ENCODE measurements at regions not wholly inside any gene's neighbourhood (a gene's known extent, or its start where the extent isn't known, plus 50 kb on each side); places are given as distances from the start of the nearest gene placed in this dataset.
A peak's percentile ranks its signal among the peaks of the same experiment; 100 is the strongest.
"Not testable (repeated sequence)": the region's sequence is repeated elsewhere in the genome, so short reads cannot be mapped to it uniquely, and the experiment has no call there.

DNA sequence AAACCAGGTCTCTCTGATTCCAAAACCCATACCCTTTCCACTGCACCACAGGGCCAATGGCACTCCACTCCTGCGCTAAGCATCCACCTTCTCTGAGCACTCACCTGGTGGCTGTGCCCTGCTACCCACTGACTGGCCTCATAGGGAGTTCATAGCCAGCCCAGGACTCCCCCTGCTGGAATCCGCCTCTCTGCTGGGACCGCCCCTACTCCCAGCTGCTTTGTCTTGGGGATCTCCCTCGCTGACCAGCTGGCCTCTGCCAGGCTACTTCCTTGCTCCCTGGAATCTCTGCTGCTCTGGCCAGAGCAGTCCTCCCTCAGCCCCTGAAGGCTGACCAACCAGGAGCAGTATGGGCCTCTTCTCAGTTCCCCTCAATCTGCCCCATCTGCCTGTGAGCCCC is 129.7 kb downstream of the FAXC start:
- no peak for DNase-seq

DNA sequence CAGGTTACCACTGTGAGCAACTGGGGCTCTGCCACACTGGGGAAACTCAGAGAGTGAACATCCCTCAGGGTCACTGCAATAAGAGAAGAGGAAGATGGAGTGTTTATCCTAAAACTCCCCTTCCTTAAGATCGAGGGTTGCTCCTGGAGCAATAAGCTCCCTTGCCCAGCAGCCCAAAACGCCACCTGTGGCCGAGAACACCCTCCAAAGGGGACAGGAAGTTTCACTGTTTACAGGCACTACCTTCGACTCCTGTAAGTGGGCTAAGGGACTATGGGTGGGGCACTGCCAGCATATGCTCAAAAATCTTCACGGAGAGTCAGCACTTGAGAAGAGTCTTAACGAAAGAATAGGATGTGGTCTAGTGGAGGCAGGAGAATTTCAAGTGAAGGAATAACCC is 132.5 kb downstream of the FAXC start:
- no peak for DNase-seq

DNA sequence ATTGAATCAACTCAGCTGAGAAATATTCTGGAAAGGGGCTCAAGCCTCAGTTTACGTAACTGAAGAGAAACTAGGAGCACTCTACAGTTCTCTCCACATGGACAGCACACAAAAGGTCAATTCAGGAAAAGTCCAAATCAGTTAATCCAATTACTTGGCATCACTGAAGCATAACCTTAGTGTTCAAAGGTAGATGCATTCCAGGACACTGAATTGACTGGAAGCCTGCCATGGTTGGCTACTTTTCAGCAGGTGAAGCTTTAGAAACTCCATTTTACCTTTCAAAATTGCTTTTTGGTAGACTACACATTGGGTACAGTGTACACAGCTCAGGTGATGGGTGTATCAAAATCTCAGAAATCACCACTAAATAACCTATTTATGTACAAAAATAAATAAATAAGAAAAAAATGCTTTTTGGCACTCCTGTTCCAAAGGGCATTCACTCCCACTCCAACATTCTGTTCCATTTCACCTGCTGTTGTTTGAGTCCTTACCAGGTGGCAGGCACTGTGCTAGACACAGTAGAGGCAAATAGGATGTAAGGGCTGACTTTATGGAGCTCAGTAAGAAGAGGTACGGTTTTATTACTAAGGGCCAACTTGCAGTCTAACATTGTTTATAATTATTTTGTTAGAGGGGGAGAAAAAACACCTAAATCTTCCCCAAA is 153.4 kb downstream of the FAXC start:
- no peak for DNase-seq

DNA sequence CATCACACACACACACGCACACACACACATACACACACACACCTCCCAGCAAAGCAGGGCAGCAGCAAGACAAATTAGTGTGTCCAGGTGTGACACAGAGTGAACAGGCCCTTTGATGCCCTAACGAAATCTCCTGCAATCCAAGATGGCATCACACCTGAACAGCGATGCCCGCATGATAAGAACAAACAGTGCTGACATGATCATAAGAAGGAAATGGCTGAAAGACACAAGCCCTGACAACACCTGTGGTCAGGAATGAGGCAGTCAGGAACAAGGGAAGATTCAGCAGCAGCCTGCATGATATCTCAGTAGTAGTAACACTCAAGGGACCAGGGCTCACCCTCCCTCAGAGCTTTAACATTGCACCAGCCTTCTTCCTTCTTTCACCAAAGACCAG is 156.9 kb downstream of the FAXC start:
- DNase-seq, result no peak

DNA sequence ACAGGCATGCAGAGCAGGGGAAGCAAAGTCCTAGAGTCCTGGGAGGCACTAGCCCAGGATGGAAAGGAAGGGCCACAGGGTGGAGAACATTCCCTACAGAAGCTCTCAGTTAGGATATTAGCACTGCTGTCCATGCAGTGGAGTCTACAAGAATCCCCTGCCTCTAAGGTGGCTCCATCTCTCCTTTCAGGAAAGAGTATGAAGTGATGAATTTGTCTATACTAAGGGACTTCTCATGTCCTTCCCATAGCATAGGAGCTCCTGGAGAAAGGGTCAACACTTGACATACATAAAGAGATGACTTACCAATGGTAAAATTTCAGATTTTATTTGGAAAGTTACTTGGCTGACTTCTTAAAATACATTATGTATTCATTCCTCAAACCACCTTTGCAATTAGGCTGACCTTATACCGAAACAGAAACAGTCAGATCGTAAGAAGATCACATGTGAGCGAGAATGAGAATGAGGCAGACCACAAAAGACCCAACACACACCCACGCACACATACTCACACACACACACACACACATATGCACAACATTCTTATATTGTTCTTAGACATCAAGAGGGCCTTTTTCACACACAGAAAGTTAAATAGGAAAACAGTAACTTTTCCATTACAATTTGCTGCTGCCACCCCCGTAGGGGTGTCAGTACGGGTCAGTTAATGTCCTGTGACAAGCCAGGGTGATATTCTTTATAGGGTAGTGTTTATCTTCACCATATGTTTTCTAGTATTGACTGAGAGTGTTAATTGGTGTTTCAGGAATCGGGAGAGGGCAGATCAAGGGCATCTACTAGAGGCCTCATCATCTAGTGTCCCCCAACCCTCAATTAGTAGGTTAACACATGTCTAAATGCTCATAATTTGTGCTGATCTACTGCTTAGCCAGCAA is 159.4 kb downstream of the FAXC start:
- DNase-seq, result no peak

DNA sequence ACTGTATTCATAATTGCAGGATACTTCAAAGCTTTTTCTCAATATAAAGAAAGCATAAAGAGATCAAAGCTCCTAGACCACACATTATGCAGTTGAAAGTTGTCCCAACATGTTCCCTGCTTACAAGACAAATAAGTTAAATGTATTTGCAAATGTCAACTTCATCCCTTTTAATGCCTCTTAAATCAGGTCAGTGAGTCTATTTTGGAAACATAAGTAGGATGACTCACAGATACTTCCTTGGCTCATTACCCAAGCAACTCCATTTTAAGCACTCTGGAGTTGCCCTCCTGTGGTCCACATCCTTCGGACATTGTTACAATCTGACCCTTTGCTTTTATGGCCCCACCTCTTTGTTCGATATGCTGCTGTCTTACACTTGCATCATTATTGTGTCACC is 162.0 kb downstream of the FAXC start:
- no peak for DNase-seq

DNA sequence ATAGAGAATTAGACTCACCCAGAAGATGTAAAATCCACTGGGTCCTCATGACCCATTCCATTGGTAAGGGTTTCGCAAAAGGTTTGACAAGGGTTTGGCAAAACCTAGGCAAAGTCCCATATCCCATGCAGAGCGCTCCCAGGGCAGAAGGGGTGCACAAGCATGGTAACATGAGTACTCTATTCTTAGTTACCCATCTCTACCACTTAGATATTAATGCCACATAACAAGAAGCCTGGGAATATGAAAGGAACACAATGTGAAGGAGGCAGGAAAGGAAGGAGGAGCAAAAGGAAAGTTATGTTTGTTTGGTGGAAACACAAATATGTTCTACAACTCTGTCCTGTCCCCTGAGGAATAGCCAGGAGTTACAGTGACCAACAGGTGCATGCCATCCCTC is 163.1 kb downstream of the FAXC start:
- no peak for DNase-seq

DNA sequence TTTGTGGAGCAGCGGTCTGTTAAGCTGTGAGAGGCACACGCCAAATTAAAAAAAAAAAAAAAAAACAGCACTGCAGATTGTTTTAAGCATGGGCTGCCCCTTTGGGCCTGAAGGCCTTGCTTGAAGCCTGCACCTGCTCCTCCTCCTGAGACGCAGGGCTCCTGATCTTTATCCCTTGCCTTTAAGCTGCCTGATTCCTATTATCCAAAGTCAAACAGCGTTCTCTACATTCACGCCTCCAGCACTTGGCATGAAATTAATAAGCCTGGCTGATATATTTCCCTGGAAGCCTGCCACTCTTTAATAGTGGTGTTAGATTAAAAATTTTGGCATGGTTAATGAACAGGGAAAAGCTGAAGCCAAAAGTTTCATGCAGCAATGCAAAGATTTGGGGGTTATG is 163.9 kb downstream of the FAXC start:
- DNase-seq, result no peak

DNA sequence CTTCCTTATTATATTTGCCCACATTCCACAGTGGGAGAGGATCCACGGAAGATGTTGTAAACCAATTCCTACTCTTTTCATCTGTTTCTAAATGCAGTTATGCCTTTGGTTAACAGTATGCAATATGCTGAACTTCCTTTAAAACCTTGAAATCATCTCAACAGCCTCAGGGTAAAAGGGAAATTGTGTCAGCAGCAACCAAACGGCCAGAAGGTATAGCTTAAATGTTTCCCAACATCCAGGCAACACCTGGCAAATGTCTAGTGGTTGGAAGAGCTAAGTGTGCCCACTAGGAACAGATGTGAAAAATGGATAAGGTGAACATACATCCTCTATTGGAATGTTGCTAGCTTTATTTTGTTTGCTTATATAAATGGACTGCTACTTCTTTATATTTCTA is 164.8 kb downstream of the FAXC start:
- DNase-seq, result no peak

DNA sequence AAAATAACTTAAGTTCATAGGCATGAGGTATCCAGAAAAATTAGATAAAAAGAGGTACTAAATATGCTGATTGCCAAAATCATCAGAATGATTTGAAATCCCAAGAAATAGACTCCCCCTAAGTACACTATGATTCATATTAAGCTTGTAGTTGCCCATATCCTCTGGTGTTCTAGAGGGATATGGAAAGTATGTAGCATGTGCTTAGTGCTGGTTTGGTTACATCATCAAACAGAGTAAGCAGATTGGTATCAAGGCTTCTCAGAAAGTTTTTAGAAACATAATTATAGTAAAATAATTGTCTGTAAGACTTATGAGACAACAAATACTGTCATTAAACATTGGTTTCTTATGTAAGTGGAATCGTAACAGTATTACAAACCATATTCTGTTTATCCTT is 166.4 kb downstream of the FAXC start:
- no peak for DNase-seq

DNA sequence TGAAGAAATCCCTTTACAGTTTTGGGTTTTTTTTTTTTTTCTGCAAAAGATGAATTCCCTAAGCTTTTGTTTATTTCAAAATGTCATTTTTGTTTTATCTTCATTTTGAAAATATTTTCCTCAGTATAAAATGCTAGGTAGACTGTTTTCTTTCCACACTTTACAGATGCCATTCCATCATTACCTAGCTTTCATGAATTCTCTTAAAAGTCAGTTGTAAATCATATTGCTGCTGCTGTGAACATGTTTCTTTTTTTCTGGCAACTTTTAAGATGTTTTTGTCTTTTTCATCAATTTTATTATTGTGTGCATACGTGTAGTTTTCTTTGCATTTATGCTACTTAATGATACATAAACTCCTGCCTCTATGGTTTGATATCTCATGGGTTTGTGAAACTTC is 168.3 kb downstream of the FAXC start:
- no peak for DNase-seq

DNA sequence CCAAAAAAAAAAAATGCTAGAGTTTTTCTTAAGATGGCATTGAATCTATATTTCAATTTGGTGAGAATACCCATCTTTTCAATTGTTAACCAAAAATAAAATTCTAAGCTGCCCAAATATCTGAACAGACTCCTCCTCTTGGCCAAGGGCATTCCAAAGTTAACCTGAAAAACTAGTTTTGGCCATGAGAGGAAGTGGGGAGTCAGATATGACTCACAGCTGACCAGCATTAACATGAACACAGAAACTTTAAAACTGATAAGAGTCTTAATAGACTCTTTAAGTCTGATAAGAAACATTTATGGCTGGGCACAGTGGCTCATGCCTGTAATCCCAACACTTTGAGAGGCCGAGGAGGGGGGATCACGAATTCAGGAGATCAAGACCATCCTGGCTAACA is 171.3 kb downstream of the FAXC start:
- no peak for DNase-seq

DNA sequence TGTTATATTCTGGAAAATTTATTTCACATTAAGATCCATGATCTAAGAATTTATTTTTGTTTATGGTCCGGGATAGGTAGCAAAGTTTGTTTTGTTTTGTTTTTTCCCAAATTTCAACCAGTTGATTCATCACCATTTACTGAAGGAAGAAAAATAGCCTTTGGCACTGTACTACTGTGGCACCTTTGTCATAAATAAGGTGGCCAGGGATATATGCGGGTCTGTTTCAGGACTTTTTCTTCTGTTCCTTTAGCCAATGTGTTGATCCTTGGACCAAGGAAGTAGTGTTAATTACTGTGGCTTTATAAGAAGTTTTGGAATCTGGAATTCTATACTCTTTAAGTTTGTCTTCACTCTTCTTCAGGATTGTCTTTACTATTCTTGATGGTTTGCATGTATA is 171.7 kb downstream of the FAXC start:
- no peak for DNase-seq

DNA sequence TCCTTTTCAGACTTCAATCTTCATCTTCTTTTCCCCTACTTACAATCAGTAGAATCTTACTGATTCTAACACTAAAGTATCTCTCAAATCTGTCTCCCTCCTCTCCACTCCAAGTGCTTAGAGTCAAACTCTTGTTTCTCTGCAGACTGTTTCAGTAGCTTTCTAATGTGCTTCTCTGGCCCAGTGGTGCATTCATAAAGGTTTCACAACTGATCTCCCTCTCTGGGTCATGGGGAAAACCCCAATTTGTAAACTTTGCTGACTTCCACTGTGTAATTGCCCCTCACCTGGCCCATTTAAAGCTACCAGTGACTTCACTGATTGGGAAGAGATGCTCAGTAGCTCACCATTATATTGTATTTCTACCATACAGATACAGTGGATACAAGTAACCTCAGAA is 183.6 kb downstream of the FAXC start:
- DNase-seq, result no peak

DNA sequence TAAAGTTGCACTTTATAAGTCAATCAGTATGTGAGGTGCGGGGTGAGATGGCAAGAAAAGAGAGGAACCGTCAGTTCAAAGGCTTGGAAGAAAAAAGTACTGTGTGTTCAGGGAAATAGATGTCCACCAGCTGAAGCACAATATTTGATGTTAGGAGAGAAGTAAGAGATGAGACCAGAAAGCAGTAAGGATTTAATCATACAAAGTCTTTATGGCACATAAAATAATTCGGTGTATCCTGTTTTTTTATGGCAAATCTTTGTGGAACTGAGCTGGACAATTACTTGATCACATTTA is 197.2 kb downstream of the FAXC start:
- DNase-seq, result no peak

DNA sequence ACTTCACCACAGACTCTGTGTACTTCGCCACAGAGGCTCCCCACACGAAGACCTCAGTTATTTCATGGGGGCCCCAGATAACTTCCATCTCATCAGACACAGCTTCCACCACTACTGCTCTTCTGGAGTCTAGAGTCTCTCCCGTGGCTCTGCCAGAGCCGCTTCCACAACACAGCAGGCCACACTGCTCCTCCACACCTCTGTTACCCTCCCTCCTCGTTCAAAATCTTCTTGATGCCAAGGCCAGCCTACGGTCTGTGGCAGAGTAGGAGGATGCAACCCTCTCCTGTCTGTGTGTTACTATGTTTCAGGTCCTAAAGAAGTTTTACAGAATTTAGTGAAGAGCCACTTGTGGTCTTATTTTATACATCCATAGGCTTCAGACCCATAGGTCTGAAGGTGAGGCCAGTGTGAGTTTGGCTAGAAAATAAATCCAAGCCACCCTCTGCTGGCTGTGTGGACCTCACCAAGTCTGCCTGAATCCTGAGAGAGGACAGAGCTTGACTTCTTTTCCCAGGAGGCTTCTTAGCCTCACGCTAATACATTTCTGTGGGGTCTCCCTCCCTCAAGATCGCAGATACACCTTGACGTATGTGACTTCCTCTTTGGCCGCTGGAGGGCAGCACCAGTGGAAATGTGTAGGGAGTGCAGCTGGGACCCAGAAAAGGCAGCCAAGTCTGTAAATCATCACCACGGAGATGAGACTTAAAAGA is 197.7 kb downstream of the FAXC start:
- peak in 1 of 2 donors; percentile 4 for DNase-seq

DNA sequence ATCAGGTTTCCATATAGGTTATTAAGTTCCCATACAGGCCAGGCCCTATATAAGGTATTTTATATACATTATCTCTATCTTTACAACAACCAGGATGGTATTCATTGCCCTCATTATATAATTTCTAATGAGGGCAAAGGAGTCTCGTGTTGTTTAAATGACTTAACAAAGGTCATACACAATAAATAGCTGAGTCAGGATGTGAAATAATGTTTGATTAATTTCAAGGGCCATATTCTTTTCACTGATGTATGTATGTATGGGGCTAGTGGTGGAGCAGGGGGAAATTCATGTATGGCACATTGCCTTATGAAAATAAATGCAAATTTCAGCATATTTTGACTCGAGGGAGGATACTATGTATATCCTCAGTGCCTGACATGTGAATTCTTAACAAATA is 200.7 kb downstream of the FAXC start:
- no peak for DNase-seq

DNA sequence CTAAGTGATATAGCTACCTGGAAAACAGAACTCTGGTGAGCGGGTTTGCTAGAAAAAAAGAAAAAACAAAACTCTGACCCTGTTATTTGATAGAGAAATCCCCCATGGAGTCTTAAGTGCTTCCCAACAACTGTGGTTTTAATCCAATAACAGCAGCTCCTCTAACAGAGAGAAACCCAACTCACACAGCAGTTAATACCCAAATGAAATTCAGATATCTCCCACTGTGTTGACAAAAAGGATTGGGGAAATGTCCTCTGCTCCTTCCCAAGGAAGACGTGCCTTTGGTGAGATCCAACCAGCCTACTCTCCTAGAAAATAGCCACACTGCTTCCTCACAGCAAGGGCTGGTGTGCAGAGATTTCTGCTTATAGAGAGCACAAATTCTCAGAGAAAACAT is 200.4 kb upstream of the FBXL4 start:
- DNase-seq, result no peak

DNA sequence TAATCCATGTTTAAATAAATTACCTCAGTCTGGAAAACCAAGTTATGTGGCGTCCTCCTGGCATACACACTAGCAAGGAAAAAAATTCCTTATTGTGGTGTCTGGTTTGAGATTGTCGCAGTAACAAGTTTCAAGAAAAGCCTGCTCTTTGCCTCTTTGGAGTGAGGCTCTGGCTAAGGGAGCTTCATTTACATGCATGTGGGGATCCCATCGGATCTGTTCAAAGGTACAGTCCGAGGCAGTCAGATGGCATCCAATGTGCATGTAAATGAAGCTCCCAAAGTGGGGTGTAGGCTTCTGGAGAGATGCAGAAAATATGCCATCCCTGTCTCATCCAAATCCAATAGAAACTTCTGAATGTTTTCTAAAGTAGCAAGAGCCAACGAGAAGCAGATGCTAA is 199.5 kb upstream of the FBXL4 start:
- DNase-seq, result no peak

DNA sequence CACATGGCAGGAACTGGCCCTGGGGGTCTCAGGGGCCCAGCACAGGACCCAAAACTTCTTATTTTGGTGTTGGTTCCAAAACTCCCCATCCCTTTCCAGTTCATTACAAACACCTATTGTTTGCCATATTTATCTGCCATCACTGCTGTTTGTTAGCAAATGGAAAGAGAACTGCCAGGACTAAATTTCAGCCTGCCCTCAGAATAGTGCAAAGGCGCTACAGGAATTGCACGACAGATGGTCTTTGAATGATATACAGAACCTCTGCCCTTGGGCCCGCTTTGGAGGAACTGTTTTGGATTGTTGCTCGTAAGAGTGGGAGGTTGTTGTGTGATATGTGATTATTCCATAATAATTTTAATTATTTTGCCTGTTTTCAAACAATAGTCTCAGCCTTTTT is 199.0 kb upstream of the FBXL4 start:
- DNase-seq, result no peak

DNA sequence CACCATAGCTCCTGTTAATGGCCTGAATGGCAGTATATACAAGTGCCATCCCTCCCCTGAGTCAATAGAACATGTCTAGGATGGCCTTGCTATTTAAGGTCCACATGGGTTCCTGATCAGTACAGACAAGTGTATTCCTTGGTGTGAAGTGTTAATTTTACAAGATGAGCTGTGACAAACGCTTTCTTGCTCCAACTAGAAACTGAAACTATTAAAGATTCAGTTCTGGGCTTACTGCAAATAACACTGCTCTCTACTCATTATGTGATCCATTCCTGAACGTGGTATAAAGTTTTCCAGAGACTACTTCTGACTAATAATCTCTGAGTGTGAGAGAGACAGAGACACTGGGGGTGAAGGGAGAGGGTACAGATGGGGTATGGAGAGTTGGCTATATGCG is 198.0 kb upstream of the FBXL4 start:
- no peak for DNase-seq

DNA sequence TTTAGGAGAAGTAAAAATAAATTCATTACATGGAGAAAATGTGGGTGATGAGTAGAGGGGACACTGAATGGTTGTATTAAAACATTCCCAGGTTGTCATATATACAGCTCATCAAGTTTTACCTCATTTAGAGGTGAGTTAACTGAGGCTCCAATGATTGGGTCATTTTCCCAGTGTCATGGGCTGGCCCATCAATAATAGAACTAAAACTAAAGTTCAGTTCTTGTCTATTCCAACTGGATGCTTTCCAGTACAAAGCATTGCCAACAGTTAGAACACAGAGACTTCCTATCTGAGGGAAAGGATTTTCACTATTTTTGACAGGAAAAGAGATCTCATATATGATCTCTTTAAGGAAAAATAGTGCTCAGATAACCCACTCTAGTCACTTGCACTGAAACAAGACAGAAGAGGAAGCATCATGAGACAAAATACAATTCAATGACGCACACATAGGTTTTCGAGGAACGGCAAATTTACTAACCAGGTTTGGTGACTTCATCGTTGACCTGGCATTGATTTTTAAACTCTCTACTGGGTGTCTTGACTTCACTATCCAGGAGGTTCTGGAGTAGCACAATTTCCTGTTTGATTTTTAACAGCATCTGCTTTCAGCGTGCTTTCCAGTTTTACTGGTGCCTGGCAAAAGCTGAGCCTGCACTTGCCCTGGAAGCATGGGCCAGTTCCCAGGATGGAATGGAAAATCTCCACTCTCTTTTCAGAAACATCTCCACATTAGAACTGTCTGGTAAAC is 195.5 kb upstream of the FBXL4 start:
- DNase-seq, result no peak

DNA sequence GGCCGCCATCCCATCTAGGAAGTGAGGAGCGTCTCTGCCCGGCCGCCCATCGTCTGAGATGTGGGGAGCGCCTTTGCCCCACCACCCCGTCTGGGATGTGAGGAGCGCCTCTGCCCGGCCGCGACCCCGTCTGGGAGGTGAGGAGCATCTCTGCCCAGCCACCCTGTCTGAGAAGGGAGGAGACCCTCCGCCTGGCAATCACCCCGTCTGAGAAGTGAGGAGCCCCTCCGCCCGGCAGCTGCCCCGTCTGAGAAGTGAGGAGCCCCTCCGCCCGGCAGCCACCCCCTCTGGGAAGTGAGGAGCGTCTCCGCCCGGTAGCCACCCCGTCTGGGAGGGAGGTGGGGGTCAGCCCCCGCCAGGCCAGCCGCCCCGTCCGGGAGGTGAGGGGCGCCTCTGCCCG is 194.2 kb upstream of the FBXL4 start:
- not testable (repeated sequence) for DNase-seq

DNA sequence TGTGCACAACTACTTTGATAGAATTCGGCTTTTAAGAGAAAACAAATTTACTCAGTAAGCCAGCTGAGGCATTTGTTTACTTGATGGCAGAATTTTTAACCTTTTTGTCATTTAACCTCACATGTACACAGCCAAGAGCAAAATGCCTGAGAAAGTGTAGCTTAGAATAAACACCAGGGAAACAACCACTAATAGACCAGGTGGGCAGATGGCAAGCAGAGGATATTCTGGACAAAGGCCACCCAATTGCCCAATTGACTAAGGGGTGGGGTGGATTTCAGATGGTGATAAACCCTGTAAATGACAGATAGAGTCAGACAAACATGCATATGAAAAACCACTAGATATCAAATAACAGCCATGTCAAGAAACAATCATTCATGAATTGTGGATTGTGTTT is 190.7 kb upstream of the FBXL4 start:
- no peak for DNase-seq
